Neural crest cell (in vitro differentiated cells): ENCODE measurements at regions not wholly inside any gene's neighbourhood (a gene's known extent, or its start where the extent isn't known, plus 50 kb on each side); places are given as distances from the start of the nearest gene placed in this dataset.

Experiments
- DNase-seq: peaks from one replicate; pipeline ENCODE4 v3.0.0; 2021; ENCODE audit warnings: low read depth, mixed read lengths, low spot score
- H3K27ac Mint-ChIP-seq: one replicate; pipeline ENCODE4 v1.8.0; 2021; ENCODE audit warnings: mild to moderate bottlenecking, mixed read lengths; ENCODE audit not compliant: unreplicated experiment
- H3K27me3 Mint-ChIP-seq: 2 replicates; pipeline ENCODE4 v1.8.0; 2021; ENCODE audit warnings: low read depth, mild to moderate bottlenecking, mixed read lengths
- H3K36me3 Mint-ChIP-seq: 2 replicates; pipeline ENCODE4 v1.8.0; 2021; ENCODE audit warnings: low read depth, mild to moderate bottlenecking, mixed read lengths
- H3K4me1 Mint-ChIP-seq: 2 replicates; pipeline ENCODE4 v1.8.0; 2021; ENCODE audit warnings: mixed read lengths
- H3K4me3 Mint-ChIP-seq: one replicate; pipeline ENCODE4 v1.8.0; 2021; ENCODE audit warnings: mild to moderate bottlenecking, mixed read lengths
- H3K9me3 Mint-ChIP-seq: 2 replicates; pipeline ENCODE4 v1.8.0; 2021; ENCODE audit warnings: mixed read lengths
- CTCF ChIP-seq: fragments of 200-600 bp; sonication (generic); conservative IDR thresholded peaks from 2 replicates; pipeline ENCODE4 v1.5.0; 2021; ENCODE audit warnings: antibody characterized with exemption, mild to moderate bottlenecking

GRCh38 chr4:65007841-65008439 lies 598.7 kb upstream of the TECRL start:
- H3K27me3 Mint-ChIP-seq = no peaks in the 10 kb centered on the region
- H3K4me1 Mint-ChIP-seq = no peaks in the 10 kb centered on the region
- H3K9me3 Mint-ChIP-seq = no peaks in the 10 kb centered on the region
- no peak overlapping the region for H3K27ac Mint-ChIP-seq
- no peak overlapping the region for H3K4me3 Mint-ChIP-seq
- no peaks in the 10 kb centered on the region for H3K36me3 Mint-ChIP-seq
- peak; percentile 15 for DNase-seq
- TF ChIP-seq CTCF = peak; percentile 83

DNA sequence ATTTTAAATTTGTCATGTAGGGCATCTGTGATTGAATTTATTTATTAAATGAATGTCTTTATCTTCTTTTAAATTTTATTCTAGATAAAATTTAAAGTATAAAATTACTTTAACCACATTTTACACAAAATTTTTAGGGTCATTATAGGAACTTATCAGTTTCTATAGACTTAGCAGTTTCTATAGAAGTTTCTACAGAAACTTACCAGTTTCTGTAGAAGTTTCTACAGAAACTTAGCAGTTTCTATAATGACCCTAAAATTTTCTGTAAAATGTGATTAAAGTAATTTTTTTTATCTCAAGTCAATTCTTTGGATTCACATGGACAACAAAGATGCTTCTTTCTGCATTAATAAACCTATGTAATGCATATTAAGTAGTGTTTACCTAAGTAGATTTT lies 565.9 kb upstream of the TECRL start:
- Mint-ChIP-seq H3K4me1 (no peaks in the 10 kb centered on the region), H3K4me3 (no peak overlapping the region), H3K9me3 (peaks cover 2% of the 10 kb centered on the region), H3K36me3 (no peaks in the 10 kb centered on the region), H3K27ac (no peak overlapping the region), H3K27me3 (no peaks in the 10 kb centered on the region)
- no peak for DNase-seq
- TF ChIP-seq CTCF = no peak

- Mint-ChIP-seq H3K9me3 (peaks cover 12% of the 10 kb centered on the region), H3K36me3 (no peaks in the 10 kb centered on the region), H3K4me3 (no peak overlapping the region), H3K4me1 (no peaks in the 10 kb centered on the region), H3K27ac (no peak overlapping the region), H3K27me3 (no peaks in the 10 kb centered on the region)
- TF ChIP-seq CTCF = no peak
- no peak for DNase-seq
Observed at GRCh38 chr4:64969081-64969480, 559.8 kb upstream of the TECRL start.

- Mint-ChIP-seq H3K36me3 (no peaks in the 10 kb centered on the region), H3K4me3 (no peak overlapping the region), H3K27me3 (no peaks in the 10 kb centered on the region), H3K27ac (no peak overlapping the region), H3K4me1 (no peaks in the 10 kb centered on the region), H3K9me3 (peaks cover 12% of the 10 kb centered on the region)
- DNase-seq = no peak
- TF ChIP-seq CTCF = no peak
Observed at GRCh38 chr4:64967286-64967685, 558.0 kb upstream of the TECRL start.

GRCh38 chr4:64960516-64960915 lies 551.3 kb upstream of the TECRL start:
- no peak overlapping the region for H3K4me3 Mint-ChIP-seq
- peaks cover 2% of the 10 kb centered on the region for H3K9me3 Mint-ChIP-seq
- H3K27me3 Mint-ChIP-seq = no peaks in the 10 kb centered on the region
- H3K27ac Mint-ChIP-seq = no peak overlapping the region
- H3K36me3 Mint-ChIP-seq = no peaks in the 10 kb centered on the region
- DNase-seq = no peak
- no peak for TF ChIP-seq CTCF
- H3K4me1 Mint-ChIP-seq = no peaks in the 10 kb centered on the region
